Amniotic epithelial cell (primary cell): ENCODE measurements at regions not wholly inside any gene's neighbourhood (a gene's known extent, or its start where the extent isn't known, plus 50 kb on each side); places are given as distances from the start of the nearest gene placed in this dataset.
"Not testable (repeated sequence)": the region's sequence is repeated elsewhere in the genome, so short reads cannot be mapped to it uniquely, and the experiment has no call there.

Experiments used
- DNase-seq: peaks from one replicate; pipeline ENCODE4 v3.0.0-alpha.2; 2010; ENCODE audit warnings: low read depth

DNA sequence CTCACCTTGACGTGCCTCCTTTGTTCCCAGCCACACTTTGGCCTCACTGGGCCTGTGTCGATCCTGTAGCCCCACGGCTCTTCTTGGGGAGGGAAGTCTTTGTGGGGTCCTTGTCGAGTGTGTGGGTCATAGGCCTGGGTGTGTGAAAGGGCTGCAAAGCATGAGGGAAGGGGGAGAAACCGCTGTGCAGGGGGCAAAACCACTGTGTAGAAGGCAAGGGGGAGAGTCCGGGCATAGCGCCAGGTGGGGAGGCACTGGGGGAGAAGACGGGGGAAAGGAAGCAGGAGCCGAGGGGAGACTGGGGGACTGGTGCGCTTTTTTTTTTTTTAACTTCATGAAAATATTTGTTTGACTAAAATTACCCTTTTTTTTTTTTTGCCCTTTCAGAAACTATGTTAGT lies 65.1 kb upstream of the RASD2 start:
- no peak for DNase-seq

DNA sequence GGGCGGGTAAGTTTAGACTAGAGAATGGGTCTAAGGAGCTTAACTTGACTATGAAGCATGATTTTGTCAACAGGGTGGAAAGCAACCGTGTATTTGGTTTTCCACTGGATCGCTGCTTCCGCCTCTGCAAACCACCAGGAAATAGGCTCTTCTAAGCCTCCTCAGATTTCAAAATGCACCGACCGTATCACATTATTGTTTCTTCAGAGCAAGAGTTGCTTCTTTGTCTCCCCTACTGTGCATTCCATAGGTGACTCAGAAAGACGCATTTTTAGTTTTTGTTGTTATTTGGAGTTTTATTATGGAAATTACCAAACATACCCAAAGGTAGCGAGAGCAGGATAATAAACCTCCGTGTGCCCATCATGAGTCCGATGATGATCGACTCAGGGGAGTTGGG lies 64.3 kb upstream of the RASD2 start:
- DNase-seq, result peak; percentile 69

DNA sequence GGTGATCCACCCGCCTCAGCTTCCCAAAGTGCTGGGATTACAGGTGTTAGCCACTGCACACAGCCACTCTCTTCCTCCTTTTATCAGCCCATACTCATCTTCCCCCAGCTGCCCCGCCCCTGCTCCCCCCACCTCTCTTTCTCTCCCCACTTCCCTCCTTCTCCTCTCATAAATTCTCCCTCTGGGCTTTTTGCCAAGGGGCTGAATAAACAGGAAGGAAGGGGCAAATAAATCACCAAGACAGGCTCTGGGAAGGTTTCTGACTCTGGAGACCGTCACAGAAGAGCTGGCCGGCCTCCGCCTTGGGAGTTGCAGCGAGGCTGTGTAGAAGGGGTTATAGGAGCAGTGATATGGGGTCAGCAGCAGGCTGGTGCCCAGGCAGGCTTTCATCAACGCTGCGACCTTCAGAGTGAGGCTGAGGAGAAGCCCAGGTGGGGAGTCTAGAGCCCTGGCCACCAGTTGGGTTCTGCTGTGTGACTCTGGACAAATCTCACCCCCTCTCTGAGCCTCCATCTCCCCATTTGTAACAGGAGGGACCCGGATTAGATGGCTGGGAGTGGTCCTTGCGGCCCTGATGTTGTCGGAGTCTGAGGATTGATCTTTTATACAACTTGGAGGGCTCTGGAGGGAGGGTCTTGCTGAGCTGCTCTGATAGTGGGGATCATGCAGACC lies 62.6 kb upstream of the RASD2 start:
- peak; percentile 98 for DNase-seq

DNA sequence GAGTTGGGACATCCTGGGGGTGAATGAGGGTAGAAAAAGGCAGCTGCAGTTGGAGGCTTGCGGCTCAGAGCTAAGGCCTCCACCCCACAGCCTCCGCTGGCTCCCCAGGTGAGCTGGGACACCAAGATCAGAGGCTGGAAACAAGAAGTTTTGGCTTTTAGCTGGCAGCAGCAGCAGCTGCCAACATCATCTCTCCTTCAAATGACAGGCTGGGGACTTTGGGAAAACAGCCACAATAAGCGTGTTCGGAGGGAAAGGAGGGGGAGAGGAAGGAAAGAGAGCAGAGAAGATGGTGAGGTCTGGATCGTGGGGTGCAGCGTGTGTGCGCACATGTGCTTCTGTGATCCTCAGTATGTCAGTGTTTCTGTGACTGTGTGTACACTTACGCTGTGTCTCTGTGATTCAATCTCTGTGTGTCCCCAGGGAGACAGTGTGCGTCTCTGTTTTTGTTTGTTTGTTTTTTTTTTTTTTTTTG lies 62.0 kb upstream of the RASD2 start:
- DNase-seq, result no peak

DNA sequence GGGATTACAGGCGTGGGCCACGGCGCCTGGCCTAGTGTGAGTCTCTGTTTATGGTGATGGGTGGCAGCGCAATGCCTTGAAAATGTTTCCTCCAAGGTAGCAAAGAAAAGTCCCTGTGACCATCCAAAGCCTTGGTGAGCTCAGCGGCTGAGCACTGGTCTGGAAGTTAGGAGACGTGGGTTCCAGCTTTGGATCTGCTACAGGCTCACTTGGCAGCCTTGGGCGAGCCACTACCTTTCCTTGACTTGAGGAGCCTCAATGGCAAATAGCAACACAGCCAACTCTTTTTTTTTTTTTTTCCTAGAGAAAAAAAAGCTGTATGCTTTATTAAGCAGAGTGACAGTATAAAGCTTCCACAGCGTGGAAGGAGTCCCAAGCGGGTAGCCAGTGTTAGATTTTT lies 61.3 kb upstream of the RASD2 start:
- DNase-seq, result no peak

DNA sequence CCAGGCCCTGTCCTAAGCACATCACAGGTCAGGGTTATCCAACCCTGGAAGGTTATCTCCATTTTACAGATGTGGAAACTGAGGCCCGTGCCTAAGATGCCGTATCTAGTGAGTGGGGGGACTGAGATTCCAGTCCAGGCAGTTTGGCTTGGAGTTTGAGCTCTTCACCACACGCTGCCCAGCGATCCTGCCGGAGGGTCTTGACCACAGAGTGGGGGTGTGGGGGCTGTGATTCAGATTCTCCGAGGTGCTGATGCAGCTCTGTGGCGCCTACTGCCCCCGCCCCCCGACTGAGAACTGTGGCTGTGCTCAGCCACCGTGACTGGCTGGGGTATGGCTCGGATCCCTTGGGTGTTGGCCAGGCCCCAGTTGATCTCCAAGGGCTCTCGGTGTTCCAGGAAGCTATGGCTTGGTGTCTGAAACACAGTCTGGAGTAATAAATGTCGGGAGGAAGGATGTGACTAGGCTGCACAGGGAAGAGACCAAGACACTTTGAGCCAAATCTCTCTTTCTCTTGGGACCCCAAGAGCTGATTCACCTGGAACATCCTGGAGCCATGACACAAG lies 60.6 kb upstream of the RASD2 start:
- no peak for DNase-seq

DNA sequence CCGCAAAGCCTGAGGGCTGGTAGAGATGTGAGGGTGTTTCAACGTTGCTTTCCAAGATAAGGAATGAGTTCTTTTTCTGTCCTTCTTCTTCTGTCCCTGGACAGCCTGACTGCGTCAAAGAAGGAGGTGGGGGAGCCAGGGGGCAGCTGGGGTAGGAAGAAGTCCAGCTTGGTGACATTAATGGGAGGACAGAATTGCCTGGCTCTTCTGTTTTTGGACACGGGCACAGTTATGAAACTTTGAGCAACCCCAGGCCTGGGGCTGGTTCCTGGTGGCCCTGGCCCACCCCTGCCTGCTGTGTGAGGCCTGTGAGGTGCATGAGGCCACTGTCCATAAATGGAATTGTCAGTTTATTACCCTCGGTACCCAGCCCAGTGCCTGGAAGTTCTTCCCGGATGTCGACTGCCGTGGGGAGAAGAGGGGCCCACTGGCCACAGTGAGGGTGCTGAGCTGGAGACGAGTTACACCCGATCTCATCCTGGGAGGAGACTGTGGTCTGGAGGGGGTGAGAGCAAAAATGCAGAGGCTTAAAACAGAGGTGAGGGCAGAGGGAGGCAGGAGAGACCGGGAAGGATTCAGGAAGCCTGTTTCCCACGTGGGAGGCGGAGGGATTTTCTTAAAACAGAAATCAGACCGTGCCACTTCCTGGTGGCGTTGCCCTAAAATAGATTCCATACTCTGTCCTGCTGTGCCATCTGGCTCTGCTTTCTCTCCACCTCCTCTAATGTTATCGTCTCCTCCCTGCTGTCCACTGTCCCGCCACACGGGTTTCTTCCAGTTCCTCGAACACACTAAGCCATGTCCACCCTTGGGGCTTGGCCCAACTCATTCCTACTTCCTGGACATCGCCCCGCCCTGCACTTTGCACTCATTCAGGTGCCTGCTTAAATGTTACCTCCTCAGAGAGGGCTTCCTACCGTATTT lies 59.7 kb upstream of the RASD2 start:
- peak; percentile 29 for DNase-seq

DNA sequence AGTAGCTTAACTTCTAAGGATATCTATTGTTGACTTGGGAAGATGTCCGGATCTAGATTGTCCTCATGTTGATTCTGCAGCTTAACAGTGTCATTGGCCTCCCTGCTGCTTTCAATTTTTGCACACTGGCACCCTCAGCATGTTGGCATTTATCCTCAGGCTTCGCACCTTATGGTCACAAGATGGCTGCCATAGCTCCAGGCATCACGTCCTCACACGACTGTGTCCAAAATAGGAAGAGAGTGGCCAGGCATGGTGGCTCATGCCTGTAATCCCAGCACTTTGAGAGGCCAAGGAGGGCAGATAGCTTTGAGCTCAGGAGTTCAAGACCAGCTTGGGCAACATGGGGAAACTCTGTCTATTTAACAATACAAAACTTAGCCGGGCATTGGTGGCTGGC lies 58.3 kb upstream of the RASD2 start:
- no peak for DNase-seq

DNA sequence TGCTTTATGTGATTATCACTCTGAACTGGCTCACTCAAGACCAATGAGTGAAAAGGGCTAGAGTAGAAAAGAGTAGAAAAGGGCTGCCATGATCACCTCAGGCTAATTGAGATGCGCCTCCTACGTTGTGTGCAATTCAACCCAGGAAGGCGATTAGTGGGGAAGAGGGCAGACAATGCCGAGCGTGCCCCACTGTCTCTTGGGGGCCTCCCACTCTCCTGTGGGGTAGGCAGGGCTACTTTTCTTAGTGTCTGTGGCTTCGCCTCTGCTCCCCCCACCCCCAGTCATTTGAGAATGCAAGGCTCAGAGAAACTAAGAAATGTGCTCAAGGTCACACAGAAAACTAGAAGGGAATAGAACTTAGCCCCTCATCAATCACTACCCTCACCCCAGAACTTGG lies 57.7 kb upstream of the RASD2 start:
- DNase-seq, result no peak

DNA sequence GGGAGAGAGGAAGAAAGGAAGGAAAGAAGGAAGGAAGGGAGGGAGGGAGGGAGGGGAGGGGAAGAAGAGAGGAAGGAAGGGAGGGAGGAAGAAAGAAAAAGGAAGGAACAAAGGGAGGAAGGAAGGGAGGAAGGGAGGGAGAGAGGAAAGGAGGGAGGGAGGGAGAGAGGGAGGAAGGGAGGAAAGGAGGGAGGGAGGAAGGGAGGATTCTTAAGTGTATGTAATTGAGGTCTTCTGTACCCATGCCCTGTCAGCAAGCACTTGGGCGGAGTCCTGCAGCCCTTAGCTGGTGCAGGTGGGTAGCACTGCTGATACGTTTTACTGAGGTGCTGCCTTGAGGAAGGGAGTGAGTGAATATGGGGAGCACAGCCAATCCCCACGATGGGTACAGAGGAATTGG lies 56.9 kb upstream of the RASD2 start:
- no peak for DNase-seq

DNA sequence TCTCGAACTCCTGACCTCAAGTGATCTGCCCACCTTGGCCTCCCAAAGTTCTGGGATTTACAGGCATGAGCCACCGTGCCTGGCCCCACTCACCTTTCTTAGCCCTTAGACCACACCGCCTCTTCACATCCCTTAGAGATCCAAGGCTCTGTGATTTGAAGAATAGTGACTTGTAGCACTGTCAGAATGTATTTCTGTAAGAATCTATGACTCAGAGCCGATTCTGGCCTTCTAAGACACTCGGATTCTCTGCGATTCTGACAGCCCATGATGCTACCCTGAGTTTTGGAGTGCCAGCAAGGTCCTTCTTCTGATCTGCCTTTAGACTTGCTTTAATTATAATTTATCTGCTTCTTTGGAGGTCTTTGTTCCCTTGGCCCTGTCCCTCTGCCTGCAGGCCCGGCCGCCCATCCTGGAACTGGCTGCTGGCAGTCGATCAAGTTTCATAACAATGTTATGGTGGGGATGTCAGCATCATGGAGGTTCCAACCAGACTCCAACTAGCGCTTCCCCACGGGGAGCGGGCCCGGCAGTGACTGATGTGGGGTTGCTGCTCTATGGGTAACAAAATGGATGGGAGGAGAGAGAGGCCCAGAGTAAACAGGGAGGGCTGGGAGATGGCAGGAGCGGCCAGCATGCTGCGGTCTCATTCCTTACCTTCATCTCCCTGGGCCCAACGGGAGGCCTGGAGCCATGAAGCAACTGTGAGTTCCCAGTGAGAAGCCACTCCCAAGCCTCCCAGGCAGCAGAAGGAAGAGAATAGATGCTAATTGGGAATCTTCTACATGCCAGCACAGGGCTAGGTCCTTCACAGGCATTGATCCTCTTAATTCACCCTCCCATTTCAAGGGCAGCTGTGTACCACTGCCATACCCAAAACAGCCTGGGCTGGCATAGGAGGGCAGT lies 55.7 kb upstream of the RASD2 start:
- DNase-seq, result peak; percentile 68

DNA sequence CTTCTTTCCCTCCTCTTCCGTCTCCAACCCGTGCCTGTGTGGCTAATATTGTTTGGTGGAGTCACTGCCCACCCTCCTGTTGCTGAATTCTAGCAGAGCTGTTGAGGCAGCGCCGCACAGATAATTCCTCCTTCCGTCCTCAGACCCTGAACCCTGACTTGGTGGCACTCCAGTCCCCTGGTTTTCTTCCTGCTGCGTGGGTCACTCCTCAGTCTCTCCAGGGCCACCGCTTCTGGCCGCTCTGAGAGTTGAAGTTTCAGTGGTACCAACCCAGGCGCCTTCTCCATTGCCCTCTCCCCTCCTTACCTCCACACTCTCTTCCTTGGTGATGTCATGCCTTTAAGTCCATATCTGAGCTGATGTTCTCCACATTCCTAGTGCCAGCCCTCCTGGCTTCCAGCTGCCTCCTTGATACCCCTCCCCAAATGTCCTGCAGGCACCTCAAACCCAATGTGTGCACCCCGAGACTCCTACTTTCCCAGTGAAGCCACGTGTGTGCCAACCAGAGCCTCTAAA lies 54.5 kb upstream of the RASD2 start:
- no peak for DNase-seq

DNA sequence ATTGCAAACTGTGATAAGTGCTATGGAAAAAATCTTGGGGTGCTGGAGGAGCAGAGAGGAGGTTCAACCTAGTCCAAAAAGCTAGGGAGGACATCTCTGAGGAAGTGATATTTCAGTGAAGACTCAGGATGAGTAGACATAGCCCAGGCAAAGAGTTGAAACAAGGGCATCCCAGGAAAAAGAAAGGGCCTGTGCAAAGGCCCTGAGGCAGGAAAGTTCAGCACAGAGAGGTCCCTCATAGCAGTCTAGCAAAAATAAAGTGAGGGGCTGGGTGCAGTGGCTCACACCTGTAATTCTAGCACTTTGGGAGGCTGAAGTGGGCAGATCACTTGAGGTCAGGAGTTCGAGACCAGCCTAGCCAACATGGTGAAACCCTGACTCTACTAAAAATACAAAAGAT lies 53.0 kb upstream of the RASD2 start:
- DNase-seq, result not testable (repeated sequence)

DNA sequence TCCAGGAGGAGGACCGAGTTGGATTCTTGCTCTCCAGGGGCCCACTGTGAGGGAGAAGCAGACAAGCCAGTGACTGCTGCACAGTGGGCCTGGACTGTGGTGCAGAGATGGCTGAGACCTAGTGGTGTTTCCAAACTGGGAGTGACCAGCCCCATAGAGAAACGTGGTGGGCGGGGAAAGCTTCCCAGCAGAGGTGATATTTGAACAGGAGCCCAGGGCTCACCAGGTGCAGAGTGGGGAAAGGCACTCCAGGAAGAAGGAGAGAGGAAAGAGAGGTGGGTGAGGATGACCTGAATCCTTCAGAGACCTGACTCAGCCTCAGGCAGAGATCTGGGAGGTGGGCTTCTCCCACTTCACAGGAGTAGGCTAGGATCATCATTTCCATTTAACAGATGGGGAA lies 52.1 kb upstream of the RASD2 start:
- no peak for DNase-seq

DNA sequence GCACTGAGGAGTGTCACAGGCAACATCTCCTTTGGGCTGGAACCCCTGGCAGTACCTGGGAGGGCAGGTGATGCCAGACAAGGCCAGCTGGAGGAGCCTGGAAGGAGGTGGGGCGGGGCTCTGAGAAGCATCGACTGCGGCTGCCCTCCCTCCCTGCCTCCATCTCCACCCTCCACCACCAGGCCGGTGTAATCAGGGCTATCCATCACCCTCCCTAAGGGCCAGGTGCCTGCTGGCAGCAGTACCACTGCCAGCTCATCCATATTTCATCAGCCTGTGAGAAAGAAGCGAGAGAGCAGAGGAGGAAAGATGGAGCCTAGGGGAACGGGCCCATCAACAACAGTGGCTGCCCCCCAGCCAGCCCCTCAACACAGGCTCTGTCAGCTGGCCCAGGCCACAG lies 51.4 kb upstream of the RASD2 start:
- peak; percentile 80 for DNase-seq
